Testis (tissue), 2 donors: ENCODE measurements at regions not wholly inside any gene's neighbourhood (a gene's known extent, or its start where the extent isn't known, plus 50 kb on each side); places are given as distances from the start of the nearest gene placed in this dataset.
A peak's percentile ranks its signal among the peaks of the same experiment; 100 is the strongest.

Experiments used
- DNase-seq: peaks from one replicate; pipeline ENCODE4 v3.0.0-alpha.2; 2019
- H3K27ac ChIP-seq, 2 donors: fragments of 200-600 bp; sonication (generic); one replicate each; pipeline ENCODE4 v1.5.1; 2019
- H3K27me3 ChIP-seq: fragments of 200-600 bp; sonication (generic); one replicate; pipeline ENCODE4 v1.5.1; 2019
- H3K36me3 ChIP-seq: fragments of 200-600 bp; sonication (generic); one replicate; pipeline ENCODE4 v1.5.1; 2017; ENCODE audit warnings: low read depth; ENCODE audit errors: missing control alignments
- H3K4me1 ChIP-seq: fragments of 200-600 bp; sonication (generic); one replicate; pipeline ENCODE4 v1.5.1; 2019
- H3K4me3 ChIP-seq, 2 donors: fragments of 200-600 bp; sonication (generic); one replicate each; pipeline ENCODE4 v1.5.1; 2017 to 2019
- H3K9me3 ChIP-seq: fragments of 200-600 bp; sonication (generic); one replicate; pipeline ENCODE4 v1.5.1; 2017
- POLR2A ChIP-seq: fragments of 450-650 bp; IDR thresholded peaks from one replicate; pipeline ENCODE4 v1.6.1; 2017; ENCODE audit warnings: antibody characterized with exemption, mild to moderate bottlenecking, moderate library complexity
- WGBS, 2 donors: methylation state at CpG; one replicate each; pipeline ENCODE4 v1.1.5; 2018; 5-methylcytosine and 5-hydroxymethylcytosine counted together
- intact Hi-C: fragments of 100-400 bp; cut with DNase I; formaldehyde crosslinking; loops from one replicate; pipeline ENCODE4 v1.15.1; 2023; ENCODE audit warnings: low total_unique reads
- TF ChIP-seq, protein P1 (sequence below), 3 experiments: fragments of 450-650 bp in 2 of 3; fragments of 200-600 bp in 1 of 3; sonication (generic) in 1 of 3; IDR thresholded peaks; one replicate each; pipeline ENCODE4 v1.5.1; 2016 to 2019; ENCODE audit warnings: antibody characterized with exemption in 3 of 3, mild to moderate bottlenecking in 2 of 3, moderate library complexity in 1 of 3

DNA sequence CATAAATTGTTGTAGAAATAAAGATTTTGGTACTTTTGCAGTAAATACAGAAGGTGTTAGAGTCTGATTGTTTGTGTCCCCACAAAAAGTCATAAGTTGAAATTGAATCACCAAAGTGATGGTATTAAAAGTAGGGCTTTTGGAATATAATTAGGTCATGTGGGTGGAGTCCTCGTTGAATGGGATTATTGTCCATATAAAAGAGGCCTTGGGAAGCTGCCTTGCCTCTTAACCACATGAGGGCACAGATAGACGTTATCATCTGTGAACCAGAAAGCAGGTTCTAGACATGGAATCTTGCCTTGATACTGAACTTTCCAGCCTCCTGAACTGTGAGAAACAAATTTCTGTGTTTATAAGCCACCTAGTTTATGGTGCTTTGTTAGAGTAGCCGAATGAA is 186.8 kb downstream of the PRR20E start:
- Histone ChIP-seq H3K27ac (no peak overlapping the region), H3K4me1 (no peaks in the 10 kb centered on the region), H3K4me3 (no peak overlapping the region), H3K36me3 (no peaks in the 10 kb centered on the region), H3K9me3 (no peaks in the 10 kb centered on the region), H3K27me3 (no peaks in the 10 kb centered on the region)
- intact Hi-C loops: no loop called here
- 62 to 63% methylated on average over 3 of the region's 3 CpGs for WGBS, 2 donors
- TF ChIP-seq, protein P1, sequence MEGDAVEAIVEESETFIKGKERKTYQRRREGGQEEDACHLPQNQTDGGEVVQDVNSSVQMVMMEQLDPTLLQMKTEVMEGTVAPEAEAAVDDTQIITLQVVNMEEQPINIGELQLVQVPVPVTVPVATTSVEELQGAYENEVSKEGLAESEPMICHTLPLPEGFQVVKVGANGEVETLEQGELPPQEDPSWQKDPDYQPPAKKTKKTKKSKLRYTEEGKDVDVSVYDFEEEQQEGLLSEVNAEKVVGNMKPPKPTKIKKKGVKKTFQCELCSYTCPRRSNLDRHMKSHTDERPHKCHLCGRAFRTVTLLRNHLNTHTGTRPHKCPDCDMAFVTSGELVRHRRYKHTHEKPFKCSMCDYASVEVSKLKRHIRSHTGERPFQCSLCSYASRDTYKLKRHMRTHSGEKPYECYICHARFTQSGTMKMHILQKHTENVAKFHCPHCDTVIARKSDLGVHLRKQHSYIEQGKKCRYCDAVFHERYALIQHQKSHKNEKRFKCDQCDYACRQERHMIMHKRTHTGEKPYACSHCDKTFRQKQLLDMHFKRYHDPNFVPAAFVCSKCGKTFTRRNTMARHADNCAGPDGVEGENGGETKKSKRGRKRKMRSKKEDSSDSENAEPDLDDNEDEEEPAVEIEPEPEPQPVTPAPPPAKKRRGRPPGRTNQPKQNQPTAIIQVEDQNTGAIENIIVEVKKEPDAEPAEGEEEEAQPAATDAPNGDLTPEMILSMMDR (IDR thresholded peaks at IDR 0.05): no peak
- no peak for TF ChIP-seq POLR2A
- DNase-seq: peak; percentile 30

DNA sequence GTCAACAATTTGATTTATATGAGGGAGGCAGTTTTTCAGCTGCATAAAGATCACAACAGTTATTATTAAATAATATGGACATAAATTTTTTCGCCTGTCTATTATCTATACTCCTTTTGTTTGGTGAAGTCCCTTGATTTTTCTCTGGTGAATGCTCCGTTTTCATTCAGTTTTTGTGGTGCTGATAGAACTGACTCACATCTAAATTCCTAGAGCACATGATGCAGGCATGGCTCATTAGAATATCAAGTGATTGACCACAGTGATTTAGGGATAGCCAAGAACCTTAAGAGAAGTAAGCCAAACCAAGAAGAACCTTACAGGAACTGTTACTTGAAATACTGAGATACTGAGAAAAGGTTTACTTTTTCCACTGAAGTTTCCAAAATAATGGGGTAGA is 208.9 kb downstream of the PRR20E start:
- Histone ChIP-seq H3K27me3 (no peaks in the 10 kb centered on the region), H3K4me1 (no peaks in the 10 kb centered on the region), H3K4me3 (no peak overlapping the region), H3K27ac (no peak overlapping the region), H3K9me3 (no peaks in the 10 kb centered on the region), H3K36me3 (no peaks in the 10 kb centered on the region)
- intact Hi-C loops: no loop called here
- TF ChIP-seq POLR2A: no peak
- TF ChIP-seq, protein P1 (IDR thresholded peaks at IDR 0.05): no peak
- no peak for DNase-seq
- WGBS, 2 donors: 85 to 90% methylated on average over 2 of the region's 2 CpGs

DNA sequence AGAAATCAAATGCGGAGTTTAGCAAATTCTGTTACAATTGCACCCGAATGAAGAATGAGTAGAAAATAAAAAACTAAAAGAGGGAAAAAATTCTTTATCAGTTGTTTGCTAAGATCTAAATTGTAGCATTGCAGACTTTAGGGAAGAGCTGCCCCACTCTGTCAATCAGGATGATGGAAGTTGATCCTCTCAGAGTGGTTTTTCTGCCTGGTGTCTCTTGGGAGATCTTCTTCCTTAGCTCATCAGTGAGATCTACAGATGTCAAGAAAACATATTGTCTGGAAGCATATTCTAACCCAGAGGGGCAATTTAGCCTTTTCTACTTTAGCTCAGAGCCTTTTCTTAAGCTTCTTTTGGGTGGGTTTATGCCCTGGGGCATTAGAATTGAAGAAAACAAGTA is 223.2 kb upstream of the PCDH17 start:
- Histone ChIP-seq H3K27me3 (no peaks in the 10 kb centered on the region), H3K4me1 (no peaks in the 10 kb centered on the region), H3K4me3 (no peak overlapping the region), H3K36me3 (no peaks in the 10 kb centered on the region), H3K27ac (no peak overlapping the region), H3K9me3 (no peaks in the 10 kb centered on the region)
- 91 to 92% methylated on average over 2 of the region's 2 CpGs for WGBS, 2 donors
- DNase-seq: no peak
- no peak for TF ChIP-seq POLR2A
- TF ChIP-seq, protein P1 (IDR thresholded peaks at IDR 0.05): no peak
- intact Hi-C loops: no loop called here

DNA sequence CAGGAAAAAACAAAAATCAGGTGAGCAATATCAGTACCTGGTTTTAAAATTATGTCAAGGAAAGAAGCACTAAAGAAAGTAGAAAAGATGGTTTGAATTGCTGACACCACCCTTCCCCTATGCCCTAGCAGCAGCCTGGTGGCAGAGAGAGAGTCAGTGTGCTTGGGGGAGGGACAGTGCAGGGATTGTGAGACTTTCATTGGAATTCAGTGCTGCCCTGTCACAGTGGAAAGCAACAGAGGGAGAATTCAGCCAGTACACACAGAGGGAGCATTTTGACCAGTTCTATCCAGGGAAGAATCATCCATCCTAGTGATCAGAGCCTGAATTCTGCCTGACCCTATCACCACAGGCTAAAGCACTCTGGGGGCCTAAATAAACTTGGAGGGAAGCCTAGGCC is 222.4 kb upstream of the PCDH17 start:
- Histone ChIP-seq H3K27me3 (no peaks in the 10 kb centered on the region), H3K4me3 (no peak overlapping the region), H3K36me3 (no peaks in the 10 kb centered on the region), H3K27ac (no peak overlapping the region), H3K4me1 (no peaks in the 10 kb centered on the region), H3K9me3 (no peaks in the 10 kb centered on the region)
- DNase-seq: no peak
- intact Hi-C loops: no loop called here
- TF ChIP-seq POLR2A: no peak
- TF ChIP-seq, protein P1 (IDR thresholded peaks at IDR 0.05): no peak

DNA sequence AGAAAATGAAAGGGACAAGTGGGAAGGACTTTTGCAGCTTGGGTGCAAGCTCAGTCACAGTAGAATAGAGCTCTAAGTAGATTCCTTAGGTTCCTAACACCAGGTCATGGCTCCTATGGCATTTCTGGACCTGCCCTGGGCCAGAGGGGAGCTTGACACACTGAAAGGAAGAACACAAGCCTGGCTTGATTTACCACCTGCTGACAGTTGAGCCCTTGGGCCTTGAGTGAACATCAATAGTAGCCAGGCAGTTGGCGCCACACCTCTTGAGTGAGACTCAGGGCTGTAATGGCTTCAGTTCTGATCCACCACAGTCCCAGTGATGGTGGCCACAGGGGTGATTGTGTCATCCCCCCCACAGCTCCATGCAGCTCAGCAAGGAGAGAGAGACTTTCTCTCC is 221.9 kb upstream of the PCDH17 start:
- WGBS, 2 donors: 80 to 95% methylated on average over 1 of the region's 1 CpG
- Histone ChIP-seq H3K4me3 (no peak overlapping the region), H3K27me3 (no peaks in the 10 kb centered on the region), H3K4me1 (no peaks in the 10 kb centered on the region), H3K27ac (no peak overlapping the region), H3K9me3 (no peaks in the 10 kb centered on the region), H3K36me3 (no peaks in the 10 kb centered on the region)
- intact Hi-C loops: no loop called here
- TF ChIP-seq, protein P1 (IDR thresholded peaks at IDR 0.05): no peak
- TF ChIP-seq POLR2A: no peak
- DNase-seq: no peak
